ENCODE measurements at regions not wholly inside any gene's neighbourhood (a gene's known extent, or its start where the extent isn't known, plus 50 kb on each side); places are given as distances from the start of the nearest gene placed in this dataset.

DNA sequence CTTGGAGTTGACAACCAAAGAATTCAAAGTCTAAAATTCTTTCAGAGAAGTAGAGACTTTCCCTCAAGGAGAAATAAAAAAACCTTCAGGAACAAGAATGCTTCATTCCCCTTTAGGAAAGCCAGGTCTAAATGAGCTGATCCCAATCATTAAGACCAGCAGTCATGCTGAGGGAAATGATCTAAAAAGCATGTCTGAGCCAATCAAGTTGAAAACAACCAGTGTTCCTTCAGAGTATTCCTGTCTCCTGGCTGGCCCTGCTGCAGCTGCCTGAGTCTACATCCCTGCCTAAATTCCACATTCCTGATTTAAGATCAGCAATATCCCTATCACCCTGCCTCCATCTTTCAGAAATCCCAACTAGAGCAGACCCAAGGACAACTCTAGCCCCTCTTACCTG is 244.5 kb downstream of the PLK2 start:
- Histone ChIP-seq H3K4me1 (ENCODE audit: insufficient read depth, low read length) (no peaks in the 10 kb centered on the region), H3K27me3 (ENCODE audit: low read length) (no peaks in the 10 kb centered on the region), H3K27ac (ENCODE audit: low read length) (no peak overlapping the region), H3F3A (ENCODE audit: low read length, unreplicated experiment) (no peaks in the 10 kb centered on the region), H4K20me1 (ENCODE audit: low read length) (no peaks in the 10 kb centered on the region), H3K9ac (ENCODE audit: low read length) (no peak overlapping the region), H3K4me2 (ENCODE audit: low read length) (no peak overlapping the region), H3K4me3 (ENCODE audit: low read length) (no peak overlapping the region), H3K36me3 (ENCODE audit: low read depth, low read length) (no peaks in the 10 kb centered on the region), H3K9me3 (ENCODE audit: low read length) (no peaks in the 10 kb centered on the region), H2AFZ (ENCODE audit: low read length) (no peak overlapping the region), H3K9me2 (replicated peaks; ENCODE audit: low read length) (no peaks in the 10 kb centered on the region), H3K79me2 (ENCODE audit: low read length) (no peaks in the 10 kb centered on the region)
- intact Hi-C loops (cut with micrococcal nuclease), result no loop called here
- DNase-seq (no peak), ATAC-seq (no peak)
- ChIA-PET CTCF (no interaction called here), POLR2A (ENCODE audit: unreplicated experiment) (no interaction called here)
- TF ChIP-seq EZH2 (IDR thresholded peaks at IDR 0.05; ENCODE audit: low read length, unreplicated experiment) (no peak), EZH2phosphoT487 (IDR thresholded peaks at IDR 0.05; ENCODE audit: borderline replicate concordance, low read length) (no peak)
- TF ChIP-seq, protein P1, sequence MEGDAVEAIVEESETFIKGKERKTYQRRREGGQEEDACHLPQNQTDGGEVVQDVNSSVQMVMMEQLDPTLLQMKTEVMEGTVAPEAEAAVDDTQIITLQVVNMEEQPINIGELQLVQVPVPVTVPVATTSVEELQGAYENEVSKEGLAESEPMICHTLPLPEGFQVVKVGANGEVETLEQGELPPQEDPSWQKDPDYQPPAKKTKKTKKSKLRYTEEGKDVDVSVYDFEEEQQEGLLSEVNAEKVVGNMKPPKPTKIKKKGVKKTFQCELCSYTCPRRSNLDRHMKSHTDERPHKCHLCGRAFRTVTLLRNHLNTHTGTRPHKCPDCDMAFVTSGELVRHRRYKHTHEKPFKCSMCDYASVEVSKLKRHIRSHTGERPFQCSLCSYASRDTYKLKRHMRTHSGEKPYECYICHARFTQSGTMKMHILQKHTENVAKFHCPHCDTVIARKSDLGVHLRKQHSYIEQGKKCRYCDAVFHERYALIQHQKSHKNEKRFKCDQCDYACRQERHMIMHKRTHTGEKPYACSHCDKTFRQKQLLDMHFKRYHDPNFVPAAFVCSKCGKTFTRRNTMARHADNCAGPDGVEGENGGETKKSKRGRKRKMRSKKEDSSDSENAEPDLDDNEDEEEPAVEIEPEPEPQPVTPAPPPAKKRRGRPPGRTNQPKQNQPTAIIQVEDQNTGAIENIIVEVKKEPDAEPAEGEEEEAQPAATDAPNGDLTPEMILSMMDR (conservative IDR thresholded peaks at IDR 0.05; ENCODE audit: low read depth, low read length), result no peak
- BruUV-seq (replicated peaks), result no TSS peak

DNA sequence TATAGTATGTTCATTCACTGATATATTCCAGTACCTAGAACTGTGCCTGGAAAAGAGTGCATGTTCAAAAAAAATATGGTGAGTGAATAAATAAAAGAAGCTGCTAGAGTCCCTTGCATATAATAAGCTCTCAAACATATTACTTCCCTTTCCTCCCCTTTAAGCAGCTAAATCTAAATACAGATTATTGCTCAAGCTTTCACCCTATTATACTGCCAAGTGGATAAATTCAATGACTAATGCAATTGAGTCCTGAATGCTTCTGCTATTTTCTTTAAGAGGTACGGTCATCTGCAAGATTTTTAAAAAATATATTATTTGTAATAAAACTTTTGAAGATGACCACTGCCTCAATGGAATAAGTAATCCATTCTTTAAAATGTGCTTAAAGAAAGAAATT is 248.4 kb downstream of the PLK2 start:
- CTCF ChIA-PET, result no interaction called here
- BruUV-seq (replicated peaks), result no TSS peak

GRCh38 chr5:58208674-58209073 is 251.2 kb downstream of the PLK2 start:
- H3K9ac ChIP-seq (ENCODE audit: low read length), result no peak overlapping the region
- no peaks in the 10 kb centered on the region for H3F3A ChIP-seq (ENCODE audit: low read length, unreplicated experiment)
- H3K4me1 ChIP-seq (ENCODE audit: insufficient read depth, low read length), result no peaks in the 10 kb centered on the region
- no peaks in the 10 kb centered on the region for H3K36me3 ChIP-seq (ENCODE audit: low read depth, low read length)
- BruUV-seq (replicated peaks), result no TSS peak
- no peak overlapping the region for H3K4me2 ChIP-seq (ENCODE audit: low read length)
- ATAC-seq, result no peak
- no peaks in the 10 kb centered on the region for H3K79me2 ChIP-seq (ENCODE audit: low read length)
- no peaks in the 10 kb centered on the region for H3K9me3 ChIP-seq (ENCODE audit: low read length)
- no peak for DNase-seq
- intact Hi-C loops (cut with micrococcal nuclease), result no loop called here
- H2AFZ ChIP-seq (ENCODE audit: low read length), result no peak overlapping the region
- TF ChIP-seq EZH2phosphoT487 (IDR thresholded peaks at IDR 0.05; ENCODE audit: borderline replicate concordance, low read length) (no peak), EZH2 (IDR thresholded peaks at IDR 0.05; ENCODE audit: low read length, unreplicated experiment) (no peak)
- TF ChIP-seq, protein P1 (conservative IDR thresholded peaks at IDR 0.05; ENCODE audit: low read depth, low read length), result no peak
- no peaks in the 10 kb centered on the region for H3K9me2 ChIP-seq (replicated peaks; ENCODE audit: low read length)
- H3K27ac ChIP-seq (ENCODE audit: low read length), result no peak overlapping the region
- ChIA-PET CTCF (no interaction called here), POLR2A (ENCODE audit: unreplicated experiment) (no interaction called here)
- H3K4me3 ChIP-seq (ENCODE audit: low read length), result no peak overlapping the region
- H3K27me3 ChIP-seq (ENCODE audit: low read length), result no peaks in the 10 kb centered on the region
- H4K20me1 ChIP-seq (ENCODE audit: low read length), result no peaks in the 10 kb centered on the region

More for the DNA sequence above, 248.4 kb downstream of the PLK2 start:
- no peaks in the 10 kb centered on the region for H4K20me1 ChIP-seq (ENCODE audit: low read length)
- no peaks in the 10 kb centered on the region for H3K27me3 ChIP-seq (ENCODE audit: low read length)
- intact Hi-C loops (cut with micrococcal nuclease), result no loop called here
- H3K4me1 ChIP-seq (ENCODE audit: insufficient read depth, low read length), result no peaks in the 10 kb centered on the region
- POLR2A ChIA-PET (ENCODE audit: unreplicated experiment), result interaction anchor here (0.7 kb wide), 1 partner anchor 712 kb away, joined by 3 read pairs; no protein-coding TSS in a partner anchor
- ATAC-seq (no peak), DNase-seq (no peak)
- no peaks in the 10 kb centered on the region for H3K9me2 ChIP-seq (replicated peaks; ENCODE audit: low read length)
- no peak overlapping the region for H3K4me3 ChIP-seq (ENCODE audit: low read length)
- H3F3A ChIP-seq (ENCODE audit: low read length, unreplicated experiment), result no peaks in the 10 kb centered on the region
- no peak overlapping the region for H3K27ac ChIP-seq (ENCODE audit: low read length)
- H3K79me2 ChIP-seq (ENCODE audit: low read length), result no peaks in the 10 kb centered on the region
- H3K9me3 ChIP-seq (ENCODE audit: low read length), result no peaks in the 10 kb centered on the region
- TF ChIP-seq EZH2 (IDR thresholded peaks at IDR 0.05; ENCODE audit: low read length, unreplicated experiment) (no peak), EZH2phosphoT487 (IDR thresholded peaks at IDR 0.05; ENCODE audit: borderline replicate concordance, low read length) (no peak)
- TF ChIP-seq, protein P1 (conservative IDR thresholded peaks at IDR 0.05; ENCODE audit: low read depth, low read length), result no peak
- H2AFZ ChIP-seq (ENCODE audit: low read length), result no peak overlapping the region
- no peak overlapping the region for H3K4me2 ChIP-seq (ENCODE audit: low read length)
- H3K36me3 ChIP-seq (ENCODE audit: low read depth, low read length), result no peaks in the 10 kb centered on the region
- no peak overlapping the region for H3K9ac ChIP-seq (ENCODE audit: low read length)

Data from PC-3 (cell line).